ENCODE measurements at regions not wholly inside any gene's neighbourhood (a gene's known extent, or its start where the extent isn't known, plus 50 kb on each side); places are given as distances from the start of the nearest gene placed in this dataset.

- TF ChIP-seq, protein P1, sequence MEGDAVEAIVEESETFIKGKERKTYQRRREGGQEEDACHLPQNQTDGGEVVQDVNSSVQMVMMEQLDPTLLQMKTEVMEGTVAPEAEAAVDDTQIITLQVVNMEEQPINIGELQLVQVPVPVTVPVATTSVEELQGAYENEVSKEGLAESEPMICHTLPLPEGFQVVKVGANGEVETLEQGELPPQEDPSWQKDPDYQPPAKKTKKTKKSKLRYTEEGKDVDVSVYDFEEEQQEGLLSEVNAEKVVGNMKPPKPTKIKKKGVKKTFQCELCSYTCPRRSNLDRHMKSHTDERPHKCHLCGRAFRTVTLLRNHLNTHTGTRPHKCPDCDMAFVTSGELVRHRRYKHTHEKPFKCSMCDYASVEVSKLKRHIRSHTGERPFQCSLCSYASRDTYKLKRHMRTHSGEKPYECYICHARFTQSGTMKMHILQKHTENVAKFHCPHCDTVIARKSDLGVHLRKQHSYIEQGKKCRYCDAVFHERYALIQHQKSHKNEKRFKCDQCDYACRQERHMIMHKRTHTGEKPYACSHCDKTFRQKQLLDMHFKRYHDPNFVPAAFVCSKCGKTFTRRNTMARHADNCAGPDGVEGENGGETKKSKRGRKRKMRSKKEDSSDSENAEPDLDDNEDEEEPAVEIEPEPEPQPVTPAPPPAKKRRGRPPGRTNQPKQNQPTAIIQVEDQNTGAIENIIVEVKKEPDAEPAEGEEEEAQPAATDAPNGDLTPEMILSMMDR (IDR thresholded peaks at IDR 0.05; ENCODE audit: low read length): no peak
- no peak for TF ChIP-seq EZH2 (optimal IDR thresholded peaks at IDR 0.05; ENCODE audit: low read depth, low read length)
- TF ChIP-seq EZH2phosphoT487 (IDR thresholded peaks at IDR 0.05; ENCODE audit: low read length): no peak
These were observed 54.6 kb downstream of the FOXL1 start for GRCh38 chr16:86632944-86633343.
